Ishikawa (cell line): ENCODE measurements at regions not wholly inside any gene's neighbourhood (a gene's known extent, or its start where the extent isn't known, plus 50 kb on each side); places are given as distances from the start of the nearest gene placed in this dataset.

Experiments
- CEBPB ChIP-seq: IDR thresholded peaks from 2 replicates; pipeline ENCODE4 v1.6.1; 2012
- CREB1 ChIP-seq: IDR thresholded peaks from 2 replicates; pipeline ENCODE4 v1.6.1; 2012; ENCODE audit warnings: low read depth
- EGR1 ChIP-seq: IDR thresholded peaks from 2 replicates; pipeline ENCODE4 v1.6.1; 2012
- EP300 ChIP-seq: IDR thresholded peaks from 2 replicates; pipeline ENCODE4 v1.6.1; 2012; ENCODE audit warnings: borderline replicate concordance
- RAD21 ChIP-seq: IDR thresholded peaks from 2 replicates; pipeline ENCODE4 v1.6.1; 2012; ENCODE audit warnings: low read depth
- TAF1 ChIP-seq: IDR thresholded peaks from 2 replicates; pipeline ENCODE4 v1.6.1; 2012; ENCODE audit warnings: low read depth, mild to moderate bottlenecking
- TCF12 ChIP-seq: IDR thresholded peaks from 2 replicates; pipeline ENCODE4 v1.6.1; 2012; ENCODE audit warnings: low read depth
- TEAD4 ChIP-seq: IDR thresholded peaks from 2 replicates; pipeline ENCODE4 v1.6.1; 2012
- YY1 ChIP-seq: IDR thresholded peaks from 2 replicates; pipeline ENCODE4 v1.6.1; 2012; ENCODE audit warnings: low read depth
- ZBTB7A ChIP-seq: IDR thresholded peaks from 2 replicates; pipeline ENCODE4 v1.6.1; 2012; ENCODE audit warnings: low read depth
- TF ChIP-seq, protein P1 (sequence below): IDR thresholded peaks from 2 replicates; pipeline ENCODE4 v1.6.1; 2012; ENCODE audit warnings: low read depth, mild to moderate bottlenecking
- TF ChIP-seq, protein P2 (sequence below): IDR thresholded peaks from 2 replicates; pipeline ENCODE4 v1.6.1; 2012

- TF ChIP-seq, protein P1, sequence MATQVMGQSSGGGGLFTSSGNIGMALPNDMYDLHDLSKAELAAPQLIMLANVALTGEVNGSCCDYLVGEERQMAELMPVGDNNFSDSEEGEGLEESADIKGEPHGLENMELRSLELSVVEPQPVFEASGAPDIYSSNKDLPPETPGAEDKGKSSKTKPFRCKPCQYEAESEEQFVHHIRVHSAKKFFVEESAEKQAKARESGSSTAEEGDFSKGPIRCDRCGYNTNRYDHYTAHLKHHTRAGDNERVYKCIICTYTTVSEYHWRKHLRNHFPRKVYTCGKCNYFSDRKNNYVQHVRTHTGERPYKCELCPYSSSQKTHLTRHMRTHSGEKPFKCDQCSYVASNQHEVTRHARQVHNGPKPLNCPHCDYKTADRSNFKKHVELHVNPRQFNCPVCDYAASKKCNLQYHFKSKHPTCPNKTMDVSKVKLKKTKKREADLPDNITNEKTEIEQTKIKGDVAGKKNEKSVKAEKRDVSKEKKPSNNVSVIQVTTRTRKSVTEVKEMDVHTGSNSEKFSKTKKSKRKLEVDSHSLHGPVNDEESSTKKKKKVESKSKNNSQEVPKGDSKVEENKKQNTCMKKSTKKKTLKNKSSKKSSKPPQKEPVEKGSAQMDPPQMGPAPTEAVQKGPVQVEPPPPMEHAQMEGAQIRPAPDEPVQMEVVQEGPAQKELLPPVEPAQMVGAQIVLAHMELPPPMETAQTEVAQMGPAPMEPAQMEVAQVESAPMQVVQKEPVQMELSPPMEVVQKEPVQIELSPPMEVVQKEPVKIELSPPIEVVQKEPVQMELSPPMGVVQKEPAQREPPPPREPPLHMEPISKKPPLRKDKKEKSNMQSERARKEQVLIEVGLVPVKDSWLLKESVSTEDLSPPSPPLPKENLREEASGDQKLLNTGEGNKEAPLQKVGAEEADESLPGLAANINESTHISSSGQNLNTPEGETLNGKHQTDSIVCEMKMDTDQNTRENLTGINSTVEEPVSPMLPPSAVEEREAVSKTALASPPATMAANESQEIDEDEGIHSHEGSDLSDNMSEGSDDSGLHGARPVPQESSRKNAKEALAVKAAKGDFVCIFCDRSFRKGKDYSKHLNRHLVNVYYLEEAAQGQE = no peak
- TF ChIP-seq CEBPB = no peak
- no peak for TF ChIP-seq RAD21
- no peak for TF ChIP-seq TCF12
- no peak for TF ChIP-seq EP300
- TF ChIP-seq, protein P2, sequence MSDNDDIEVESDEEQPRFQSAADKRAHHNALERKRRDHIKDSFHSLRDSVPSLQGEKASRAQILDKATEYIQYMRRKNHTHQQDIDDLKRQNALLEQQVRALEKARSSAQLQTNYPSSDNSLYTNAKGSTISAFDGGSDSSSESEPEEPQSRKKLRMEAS = no peak
- TF ChIP-seq ZBTB7A = no peak
- no peak for TF ChIP-seq TAF1
- no peak for TF ChIP-seq TEAD4
- no peak for TF ChIP-seq YY1
- no peak for TF ChIP-seq CREB1
- no peak for TF ChIP-seq EGR1
Observed at GRCh38 chr9:18361646-18362045, 112.3 kb upstream of the ADAMTSL1 start.
